ENCODE measurements at regions not wholly inside any gene's neighbourhood (a gene's known extent, or its start where the extent isn't known, plus 50 kb on each side); places are given as distances from the start of the nearest gene placed in this dataset.

GRCh38 chr5:74538206-74538661, 102.3 kb downstream of the ENC1 start:
- in situ Hi-C loops (cut with HindIII; ENCODE audit: low sequenced_read_pairs): no loop called here
- H3K4me3 ChIP-seq (ENCODE audit: low read depth, low read length): no peak overlapping the region
- no peak for DNase-seq (ENCODE audit: low read depth)
- TF ChIP-seq CTCF (IDR thresholded peaks at IDR 0.05; ENCODE audit: low read depth, low read length, missing control alignments): no peak

GRCh38 chr5:74536658-74537057, 103.9 kb downstream of the ENC1 start:
- H3K4me3 ChIP-seq (ENCODE audit: low read depth, low read length): no peak overlapping the region
- no peak for DNase-seq (ENCODE audit: low read depth)
- TF ChIP-seq CTCF (IDR thresholded peaks at IDR 0.05; ENCODE audit: low read depth, low read length, missing control alignments): no peak
- in situ Hi-C loops (cut with HindIII; ENCODE audit: low sequenced_read_pairs): no loop called here

GRCh38 chr5:74535926-74536325, 104.6 kb downstream of the ENC1 start:
- no peak for TF ChIP-seq CTCF (IDR thresholded peaks at IDR 0.05; ENCODE audit: low read depth, low read length, missing control alignments)

GRCh38 chr5:74534397-74535129, 106.0 kb downstream of the ENC1 start:
- in situ Hi-C loops (cut with HindIII; ENCODE audit: low sequenced_read_pairs): no loop called here
- TF ChIP-seq CTCF (IDR thresholded peaks at IDR 0.05; ENCODE audit: low read depth, low read length, missing control alignments): no peak

More at GRCh38 chr5:74535926-74536325, 104.6 kb downstream of the ENC1 start:
- in situ Hi-C loops (cut with HindIII; ENCODE audit: low sequenced_read_pairs): no loop called here
- DNase-seq (ENCODE audit: low read depth): no peak
- H3K4me3 ChIP-seq (ENCODE audit: low read depth, low read length): no peak overlapping the region

GRCh38 chr5:74530326-74531050, 110.0 kb downstream of the ENC1 start:
- in situ Hi-C loops (cut with HindIII; ENCODE audit: low sequenced_read_pairs): no loop called here
- no peak for DNase-seq (ENCODE audit: low read depth)
- no peak overlapping the region for H3K4me3 ChIP-seq (ENCODE audit: low read depth, low read length)
- TF ChIP-seq CTCF (IDR thresholded peaks at IDR 0.05; ENCODE audit: low read depth, low read length, missing control alignments): no peak

More at GRCh38 chr5:74534397-74535129, 106.0 kb downstream of the ENC1 start:
- no peak overlapping the region for H3K4me3 ChIP-seq (ENCODE audit: low read depth, low read length)
- no peak for DNase-seq (ENCODE audit: low read depth)

GRCh38 chr5:74529101-74529500, 111.4 kb downstream of the ENC1 start:
- in situ Hi-C loops (cut with HindIII; ENCODE audit: low sequenced_read_pairs): no loop called here
- DNase-seq (ENCODE audit: low read depth): no peak
- H3K4me3 ChIP-seq (ENCODE audit: low read depth, low read length): no peak overlapping the region
- TF ChIP-seq CTCF (IDR thresholded peaks at IDR 0.05; ENCODE audit: low read depth, low read length, missing control alignments): no peak
